Nucleus accumbens (tissue), 56 donors: ENCODE measurements at regions not wholly inside any gene's neighbourhood (a gene's known extent, or its start where the extent isn't known, plus 50 kb on each side); places are given as distances from the start of the nearest gene placed in this dataset.

Source experiments
- DNase-seq, 56 donors: peaks; one replicate each; lab custom pipeline; 2025; lab: John Stamatoyannopoulos, UW

DNA sequence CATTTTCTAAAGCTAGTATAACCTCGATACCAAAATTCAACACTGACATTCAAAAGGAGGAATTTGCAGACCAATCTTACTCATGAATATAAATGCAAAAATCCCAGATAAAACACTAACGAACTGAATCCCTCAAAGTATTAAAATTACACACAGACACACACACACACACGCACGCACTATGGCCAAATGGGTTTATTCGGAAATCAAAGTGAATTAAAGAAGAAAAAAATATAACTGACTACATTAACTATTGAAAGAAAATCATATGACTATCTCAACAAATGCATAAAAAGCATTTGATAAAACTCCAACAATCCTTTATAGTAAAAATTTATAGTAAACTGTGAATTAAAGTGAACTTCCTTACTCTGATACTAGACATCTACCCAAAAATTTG, 97.9 kb upstream of the HNRNPA3 start:
- no peak for DNase-seq

DNA sequence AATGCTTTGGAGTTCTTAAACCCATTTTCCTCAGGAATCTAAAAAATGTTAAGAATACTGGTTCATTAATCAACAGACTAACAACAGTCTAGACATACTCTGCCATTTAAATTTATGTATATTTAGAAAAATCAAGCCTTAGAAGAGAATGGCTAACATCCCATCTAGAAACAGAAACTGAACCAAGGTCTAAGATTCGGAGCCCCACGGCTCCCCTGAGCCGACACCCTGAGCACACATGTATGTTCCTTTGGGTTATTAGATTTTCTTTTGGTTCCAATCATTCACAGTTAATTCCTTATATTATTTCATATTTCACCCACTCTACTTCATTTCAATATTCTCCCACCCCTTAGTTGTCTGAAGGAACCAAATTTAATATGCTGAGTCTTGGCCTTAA, 94.8 kb upstream of the HNRNPA3 start:
- no peak for DNase-seq

GRCh38 chr2:177118636-177119035, 94.0 kb upstream of the HNRNPA3 start:
- DNase-seq: no peak

GRCh38 chr2:177119099-177119498, 93.5 kb upstream of the HNRNPA3 start:
- no peak for DNase-seq

DNA sequence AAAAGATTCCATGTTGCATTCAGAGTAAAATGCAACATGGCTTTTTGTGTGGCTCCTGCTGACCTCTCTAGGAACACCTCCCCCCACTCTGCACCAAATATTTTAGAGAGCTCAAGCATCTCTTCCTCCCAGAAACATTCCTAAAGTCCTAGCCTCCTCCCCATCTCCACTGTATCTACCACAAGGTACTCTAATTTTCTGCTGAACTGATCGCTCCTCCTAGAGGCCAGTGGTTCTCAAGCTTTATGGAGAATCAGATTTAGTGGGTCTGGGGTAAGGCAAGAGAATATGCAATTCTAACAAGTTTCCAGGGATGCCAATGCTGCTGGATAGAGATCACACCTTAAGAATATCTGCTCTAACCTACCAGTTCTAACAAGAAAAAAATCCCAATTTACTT, 89.5 kb upstream of the HNRNPA3 start:
- DNase-seq: no peak

DNA sequence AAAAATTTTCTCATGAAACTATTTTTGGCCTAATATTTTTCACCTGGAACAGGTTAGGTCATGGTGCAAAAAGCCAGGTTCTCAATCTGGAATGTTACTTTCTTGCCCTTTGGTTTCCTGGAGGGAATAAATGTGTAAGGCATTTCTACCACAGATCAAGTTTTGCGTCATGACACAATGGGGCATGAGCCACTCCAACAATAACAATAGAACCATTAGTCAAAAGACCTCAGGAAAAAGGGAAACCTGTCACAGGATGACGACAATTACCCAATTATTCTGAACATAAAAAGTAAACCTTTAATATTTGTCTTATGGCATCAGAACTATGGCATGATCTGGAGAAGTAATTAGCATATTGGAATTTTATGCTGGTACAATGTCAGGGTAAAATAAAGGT, 88.2 kb upstream of the HNRNPA3 start:
- no peak for DNase-seq

DNA sequence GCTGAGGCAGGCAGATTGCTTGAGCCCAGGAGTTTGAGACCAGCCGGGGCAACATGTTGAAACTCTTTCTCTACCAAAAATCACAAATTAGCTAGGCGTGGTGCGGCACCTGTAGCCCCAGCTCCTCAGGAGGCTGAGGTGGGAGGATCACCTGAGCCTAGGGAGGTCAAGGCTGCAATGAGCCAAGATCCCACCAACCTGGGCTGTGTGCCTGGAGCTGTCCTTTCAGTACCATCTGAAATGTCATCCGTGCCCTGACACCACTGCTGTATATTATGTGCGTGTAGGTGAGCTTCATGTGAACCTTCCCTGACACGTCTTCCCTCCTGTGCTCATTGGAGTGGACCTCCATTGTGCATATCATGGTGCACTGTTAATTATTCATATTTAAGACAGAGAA, 84.8 kb upstream of the HNRNPA3 start:
- DNase-seq: no peak

DNA sequence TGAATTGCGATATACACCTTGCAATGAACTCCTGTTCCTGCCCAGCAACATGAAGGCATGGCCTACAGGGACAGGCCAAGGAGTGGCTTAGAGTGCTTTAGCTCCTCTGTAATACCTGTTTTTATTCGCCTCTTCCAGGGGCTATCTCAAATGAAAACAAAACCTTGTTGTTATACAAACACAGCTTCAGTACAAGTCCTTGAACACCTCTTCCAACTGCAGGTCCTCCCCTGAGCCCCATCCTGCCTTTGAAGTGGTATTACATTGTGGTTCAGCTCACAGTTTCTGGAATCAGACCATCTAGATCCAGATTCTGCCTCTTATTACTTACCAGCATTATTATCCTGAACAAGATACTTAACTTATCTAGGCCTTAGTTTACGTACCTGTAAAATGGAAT, 83.0 kb upstream of the HNRNPA3 start:
- no peak for DNase-seq

- DNase-seq: no peak
These were observed 80.7 kb upstream of the HNRNPA3 start for GRCh38 chr2:177131858-177132257.

- DNase-seq: no peak
These were observed 73.8 kb upstream of the HNRNPA3 start for GRCh38 chr2:177138823-177139222.

GRCh38 chr2:177141866-177142265, 70.7 kb upstream of the HNRNPA3 start:
- no peak for DNase-seq

GRCh38 chr2:177143444-177143843, 69.2 kb upstream of the HNRNPA3 start:
- no peak for DNase-seq

- DNase-seq: peak in 2 of 56 donors; percentile 11 to 20
These were observed 65.4 kb upstream of the HNRNPA3 start for GRCh38 chr2:177147093-177147694.

- no peak for DNase-seq
These were observed 64.7 kb upstream of the HNRNPA3 start for GRCh38 chr2:177147834-177148445.

- DNase-seq: peak in 45 of 56 donors; percentile 4 to 82 (median 45)
These were observed 64.0 kb upstream of the HNRNPA3 start for GRCh38 chr2:177148477-177149154.

DNA sequence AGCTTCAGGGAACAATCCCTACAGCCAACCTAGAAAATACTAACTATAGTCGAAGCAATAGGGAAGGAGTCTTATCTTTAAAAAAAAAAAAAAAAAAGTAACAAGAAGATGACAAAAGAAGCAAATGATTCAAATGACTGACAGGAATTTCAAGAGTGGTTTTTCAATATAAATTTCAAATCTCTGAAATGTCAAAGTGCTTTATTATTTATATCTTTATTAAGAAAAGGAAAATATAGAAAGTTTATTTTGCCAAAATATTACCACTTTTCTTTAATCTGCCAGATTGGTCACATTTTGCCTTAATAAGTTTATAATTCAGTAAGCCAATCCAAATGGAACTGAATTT, 63.5 kb upstream of the HNRNPA3 start:
- no peak for DNase-seq

DNA sequence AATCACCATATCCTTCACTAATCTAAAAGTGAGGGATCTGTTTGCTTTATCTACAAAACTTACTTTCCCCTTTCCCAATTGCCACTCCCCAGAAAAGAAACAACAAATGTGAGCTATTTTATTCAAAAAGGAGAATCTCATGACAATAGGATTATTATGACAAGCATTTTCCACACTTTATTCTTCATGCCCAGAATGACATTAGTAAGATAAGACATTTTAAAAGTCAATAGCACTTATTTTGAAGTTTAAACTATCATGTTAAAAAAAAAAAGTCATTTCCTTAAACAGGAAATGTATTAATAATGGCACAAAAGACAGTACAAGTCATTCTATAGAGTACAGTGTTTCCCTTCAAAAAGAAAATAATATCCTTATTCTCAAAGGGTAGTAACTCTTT, 58.8 kb upstream of the HNRNPA3 start:
- DNase-seq: no peak

DNA sequence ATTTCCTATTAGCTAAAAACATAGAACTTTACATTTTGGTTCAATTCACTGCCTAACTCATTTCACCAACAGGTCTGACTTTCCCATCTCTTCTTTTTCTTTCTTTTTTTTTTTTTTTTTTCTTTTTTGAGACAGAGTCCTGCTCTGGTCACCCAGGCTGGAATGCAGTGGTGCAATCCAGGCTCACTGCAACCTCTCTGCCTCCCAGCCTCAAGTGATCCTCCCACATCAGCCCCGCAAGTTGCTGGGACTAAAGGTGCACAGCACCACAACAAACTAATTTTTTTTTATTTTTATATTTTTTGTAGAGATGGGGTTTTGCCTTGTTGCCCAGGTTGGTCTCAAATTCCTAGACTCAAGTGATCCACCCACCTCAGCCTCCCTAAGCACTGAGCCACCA, 57.8 kb upstream of the HNRNPA3 start:
- DNase-seq: no peak

- no peak for DNase-seq
These were observed 57.0 kb upstream of the HNRNPA3 start for GRCh38 chr2:177155631-177156030.

GRCh38 chr2:177161741-177162460, 50.7 kb upstream of the HNRNPA3 start:
- peak in 10 of 56 donors; percentile 3 to 29 (median 15) for DNase-seq
